ENCODE measurements at regions not wholly inside any gene's neighbourhood (a gene's known extent, or its start where the extent isn't known, plus 50 kb on each side); places are given as distances from the start of the nearest gene placed in this dataset.
"Not testable (repeated sequence)": the region's sequence is repeated elsewhere in the genome, so short reads cannot be mapped to it uniquely, and the experiment has no call there.

GRCh38 chr3:197618408-197618807 is 62.6 kb upstream of the BDH1 start:
- DNase-seq = not testable (repeated sequence)

GRCh38 chr3:197615430-197615829 is 59.7 kb upstream of the BDH1 start:
- DNase-seq = no peak

DNA sequence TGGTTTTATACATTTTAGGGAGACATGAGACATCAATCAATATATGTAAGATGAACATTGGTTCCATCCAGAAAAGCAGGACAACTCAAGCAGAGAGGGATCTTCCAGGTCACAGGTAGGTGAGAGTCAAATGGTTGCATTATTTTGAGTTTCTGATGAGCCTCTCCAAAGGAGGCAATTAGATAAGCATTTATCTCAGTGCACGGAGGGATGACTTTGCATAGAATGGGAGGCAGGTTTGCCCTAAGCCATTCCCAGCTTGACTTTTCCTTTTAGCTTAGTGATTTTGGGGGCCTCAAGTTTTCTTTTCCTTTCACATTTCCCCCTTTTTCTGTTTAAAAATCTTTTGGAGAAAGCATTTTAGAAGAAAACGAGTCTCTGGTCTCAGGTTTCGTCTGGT is 58.4 kb upstream of the BDH1 start:
- not testable (repeated sequence) for DNase-seq

GRCh38 chr3:197613199-197613598 is 57.4 kb upstream of the BDH1 start:
- DNase-seq = peak; percentile 18

- DNase-seq = no peak
Measured at GRCh38 chr3:197611255-197611654, 55.5 kb upstream of the BDH1 start.

GRCh38 chr3:197606468-197606867 is 50.7 kb upstream of the BDH1 start:
- no peak for DNase-seq

All from activated T-cell treated with anti-CD3 and anti-CD28 coated beads for 4 hours (primary cell).